HG02852 (cell line): ENCODE measurements at regions not wholly inside any gene's neighbourhood (a gene's known extent, or its start where the extent isn't known, plus 50 kb on each side); places are given as distances from the start of the nearest gene placed in this dataset.
"Not testable (repeated sequence)": the region's sequence is repeated elsewhere in the genome, so short reads cannot be mapped to it uniquely, and the experiment has no call there.

Experiments used
- ATAC-seq: cut with Tn5 transposase; IDR thresholded peaks from one replicate; pipeline ENCODE4 v1.9.1; 2021; ENCODE audit warnings: mild to moderate bottlenecking, moderate library complexity; ENCODE audit not compliant: unreplicated experiment

GRCh38 chrX:121598356-121598755 is 550.9 kb downstream of the GLUD2 start:
- no peak for ATAC-seq

- no peak for ATAC-seq
Measured at GRCh38 chrX:121635141-121635540, 587.7 kb downstream of the GLUD2 start.

GRCh38 chrX:121639781-121640180 is 592.4 kb downstream of the GLUD2 start:
- no peak for ATAC-seq

- ATAC-seq: no peak
Measured at GRCh38 chrX:121641560-121641959, 594.1 kb downstream of the GLUD2 start.

- no peak for ATAC-seq
Measured at GRCh38 chrX:121642415-121642814, 595.0 kb downstream of the GLUD2 start.

- peak; percentile 52 for ATAC-seq
Measured at GRCh38 chrX:121649417-121649816, 602.0 kb downstream of the GLUD2 start.

GRCh38 chrX:121655276-121655675 is 607.9 kb downstream of the GLUD2 start:
- no peak for ATAC-seq

GRCh38 chrX:121666171-121666570 is 618.8 kb downstream of the GLUD2 start:
- no peak for ATAC-seq

- peak; percentile 85 for ATAC-seq
Measured at GRCh38 chrX:121671649-121672048, 624.2 kb downstream of the GLUD2 start.

GRCh38 chrX:121709236-121709635 is 661.8 kb downstream of the GLUD2 start:
- not testable (repeated sequence) for ATAC-seq

- no peak for ATAC-seq
Measured at GRCh38 chrX:121733514-121733913, 686.1 kb downstream of the GLUD2 start.

- no peak for ATAC-seq
Measured at GRCh38 chrX:121746105-121746504, 698.7 kb downstream of the GLUD2 start.

- not testable (repeated sequence) for ATAC-seq
Measured at GRCh38 chrX:121753602-121754001, 706.2 kb downstream of the GLUD2 start.

- ATAC-seq: no peak
Measured at GRCh38 chrX:121754301-121754700, 706.9 kb downstream of the GLUD2 start.

GRCh38 chrX:121755541-121755940 is 708.1 kb downstream of the GLUD2 start:
- no peak for ATAC-seq

- no peak for ATAC-seq
Measured at GRCh38 chrX:121761845-121762244, 714.4 kb downstream of the GLUD2 start.

GRCh38 chrX:121763671-121764070 is 716.3 kb downstream of the GLUD2 start:
- no peak for ATAC-seq

- ATAC-seq: not testable (repeated sequence)
Measured at GRCh38 chrX:121768210-121768609, 720.8 kb downstream of the GLUD2 start.

- no peak for ATAC-seq
Measured at GRCh38 chrX:121781991-121782390, 734.6 kb downstream of the GLUD2 start.

GRCh38 chrX:121782544-121782943 is 735.1 kb downstream of the GLUD2 start:
- no peak for ATAC-seq

- ATAC-seq: no peak
Measured at GRCh38 chrX:121782976-121783375, 735.6 kb downstream of the GLUD2 start.

GRCh38 chrX:121802881-121803412 is 755.5 kb downstream of the GLUD2 start:
- ATAC-seq: no peak

GRCh38 chrX:121823406-121823805 is 776.0 kb downstream of the GLUD2 start:
- no peak for ATAC-seq
